A549 (cell line): ENCODE measurements at regions not wholly inside any gene's neighbourhood (a gene's known extent, or its start where the extent isn't known, plus 50 kb on each side); places are given as distances from the start of the nearest gene placed in this dataset.

ENCODE experiments used
- CEBPB ChIP-seq, 2 experiments: fragments of >200 bp in 1 of 2; sonication (Bioruptor Twin) in 1 of 2; formaldehyde crosslinking in 1 of 2; IDR thresholded peaks; 2 replicates each; pipeline ENCODE4 v1.6.1; 2012 to 2016
- CHD2 ChIP-seq: fragments of 150-350 bp; IDR thresholded peaks from 2 replicates; pipeline ENCODE4 v1.6.1; 2014; ENCODE audit warnings: low read length; ENCODE audit not compliant: partially characterized antibody
- CTCF ChIP-seq: fragments of >200 bp; sonication (Bioruptor Twin); formaldehyde crosslinking; IDR thresholded peaks from 3 replicates; pipeline ENCODE4 v1.5.1; 2016
- HDAC2 ChIP-seq: fragments of 200-600 bp; sonication (generic); IDR thresholded peaks from 2 replicates; pipeline ENCODE4 v1.6.1; 2016
- MAX ChIP-seq: IDR thresholded peaks from 2 replicates; pipeline ENCODE4 v1.6.1; 2012
- MAZ ChIP-seq: fragments of 150-350 bp; IDR thresholded peaks from 2 replicates; pipeline ENCODE4 v1.6.1; 2014; ENCODE audit warnings: antibody characterized with exemption, low read depth, low read length, borderline replicate concordance
- POLR2AphosphoS2 ChIP-seq: conservative IDR thresholded peaks from 2 replicates; pipeline ENCODE4 v1.6.1; 2012; ENCODE audit warnings: low read length, improper control_type of control experiment, inconsistent platforms
- ZFP36 ChIP-seq: fragments of 450-650 bp; IDR thresholded peaks from 2 replicates; pipeline ENCODE4 v1.6.1; 2014; ENCODE audit warnings: borderline replicate concordance; ENCODE audit not compliant: partially characterized antibody
- TF ChIP-seq, protein P1 (sequence below): fragments of 250-450 bp; sonication (Bioruptor Pico); IDR thresholded peaks from 2 replicates; pipeline ENCODE4 v1.5.0; 2021; ENCODE audit warnings: mild to moderate bottlenecking, moderate library complexity, borderline replicate concordance

DNA sequence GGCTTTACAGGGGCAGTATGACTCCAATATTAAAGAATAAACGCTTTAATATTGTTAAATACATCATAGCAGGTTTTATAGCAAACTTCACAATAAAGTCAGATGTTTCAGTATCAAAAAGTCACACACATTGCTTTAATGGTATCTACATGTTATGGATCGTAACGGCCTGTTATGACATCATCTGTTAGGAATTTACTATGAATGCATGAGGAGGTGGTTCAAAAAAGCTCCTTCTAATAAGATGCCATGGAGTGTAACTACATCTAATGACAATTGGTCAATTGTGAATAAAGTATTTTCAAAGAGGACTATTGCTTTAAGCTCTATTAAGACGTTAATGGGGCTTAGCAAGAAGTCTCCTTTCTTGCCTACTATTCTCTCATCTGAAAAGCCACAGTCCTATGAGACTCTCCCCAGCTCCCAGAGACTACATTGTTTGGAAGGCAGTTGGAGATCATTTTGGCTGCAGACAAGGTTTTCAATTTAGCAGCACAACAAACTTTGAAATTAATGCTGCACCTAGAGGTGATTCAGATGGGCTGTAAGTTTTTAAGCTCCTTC, 300.7 kb upstream of the MEIS1 start:
- TF ChIP-seq CTCF = no peak
- no peak for TF ChIP-seq MAX
- no peak for TF ChIP-seq POLR2AphosphoS2
- no peak for TF ChIP-seq MAZ
- no peak for TF ChIP-seq HDAC2
- TF ChIP-seq ZFP36 = no peak
- TF ChIP-seq, protein P1, sequence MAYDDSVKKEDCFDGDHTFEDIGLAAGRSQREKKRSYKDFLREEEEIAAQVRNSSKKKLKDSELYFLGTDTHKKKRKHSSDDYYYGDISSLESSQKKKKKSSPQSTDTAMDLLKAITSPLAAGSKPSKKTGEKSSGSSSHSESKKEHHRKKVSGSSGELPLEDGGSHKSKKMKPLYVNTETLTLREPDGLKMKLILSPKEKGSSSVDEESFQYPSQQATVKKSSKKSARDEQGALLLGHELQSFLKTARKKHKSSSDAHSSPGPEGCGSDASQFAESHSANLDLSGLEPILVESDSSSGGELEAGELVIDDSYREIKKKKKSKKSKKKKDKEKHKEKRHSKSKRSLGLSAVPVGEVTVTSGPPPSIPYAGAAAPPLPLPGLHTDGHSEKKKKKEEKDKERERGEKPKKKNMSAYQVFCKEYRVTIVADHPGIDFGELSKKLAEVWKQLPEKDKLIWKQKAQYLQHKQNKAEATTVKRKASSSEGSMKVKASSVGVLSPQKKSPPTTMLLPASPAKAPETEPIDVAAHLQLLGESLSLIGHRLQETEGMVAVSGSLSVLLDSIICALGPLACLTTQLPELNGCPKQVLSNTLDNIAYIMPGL = no peak
- no peak for TF ChIP-seq CEBPB (IDR thresholded peaks at IDR 0.05)
- TF ChIP-seq CHD2 = no peak
